NCI-H345 treated with DMSO at 0.1 percent for 48 hours (cell line): ENCODE measurements at regions not wholly inside any gene's neighbourhood (a gene's known extent, or its start where the extent isn't known, plus 50 kb on each side); places are given as distances from the start of the nearest gene placed in this dataset.
"Not testable (repeated sequence)": the region's sequence is repeated elsewhere in the genome, so short reads cannot be mapped to it uniquely, and the experiment has no call there.

Experiments used
- DNase-seq: peaks from one replicate; lab custom pipeline; 2025; ENCODE audit not compliant: unreplicated experiment; lab: John Stamatoyannopoulos, UW

DNA sequence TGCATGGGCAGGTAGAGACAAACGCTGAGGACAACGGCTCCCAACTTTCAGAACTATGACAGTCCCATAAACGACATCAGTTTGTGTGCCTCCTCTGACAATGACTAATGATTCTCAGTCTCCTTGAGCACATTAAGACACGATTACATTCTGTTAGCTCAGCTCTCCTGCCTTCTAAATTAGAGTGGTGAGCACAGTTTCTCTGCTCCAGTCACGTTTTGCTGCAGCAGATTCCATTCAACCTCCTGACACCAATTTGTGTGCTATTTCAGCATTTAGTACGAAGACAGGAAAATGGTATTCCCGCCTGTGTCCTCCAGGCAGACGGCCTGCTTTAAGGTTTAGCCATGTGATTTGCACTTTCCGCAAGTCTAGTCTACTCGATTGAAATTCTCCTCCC is 458.4 kb upstream of the CFAP20DC start:
- DNase-seq: no peak

DNA sequence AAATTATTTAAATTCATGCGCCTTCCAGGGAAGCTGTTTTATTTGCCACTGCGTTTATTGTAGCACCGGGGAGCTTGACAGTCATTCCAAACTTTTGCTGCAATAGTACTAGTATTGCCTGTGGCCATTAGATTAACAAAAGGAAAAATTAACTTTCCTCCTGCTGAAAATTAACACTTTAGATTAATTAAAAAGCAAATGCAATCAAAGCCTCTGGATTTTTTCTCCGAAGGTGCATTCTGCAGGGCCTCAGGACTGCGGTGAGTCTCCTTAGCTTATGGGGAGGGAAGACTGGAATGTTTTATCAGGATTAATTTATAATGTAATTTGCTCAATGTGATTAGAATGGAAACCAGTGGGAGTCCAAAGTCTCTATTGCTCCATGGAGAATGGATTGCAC is 456.4 kb upstream of the CFAP20DC start:
- no peak for DNase-seq

DNA sequence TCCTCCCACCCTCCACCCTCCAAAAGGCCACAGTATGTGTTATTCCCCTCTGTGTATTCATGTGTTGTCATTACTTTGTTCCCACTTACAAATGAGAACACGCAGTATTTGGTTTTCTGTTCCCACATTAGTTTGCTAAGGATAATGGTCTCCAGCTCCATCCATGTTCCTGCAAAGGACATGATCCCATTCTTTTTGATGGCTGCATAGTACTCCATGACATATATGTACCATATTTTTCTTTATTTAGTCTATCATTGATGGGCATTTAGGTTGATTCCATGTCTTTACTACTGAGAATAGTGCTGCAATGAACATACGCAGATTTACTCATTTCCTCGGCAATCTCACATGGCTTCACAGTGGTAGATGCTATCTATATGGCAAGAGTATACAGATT is 453.6 kb upstream of the CFAP20DC start:
- DNase-seq: no peak

DNA sequence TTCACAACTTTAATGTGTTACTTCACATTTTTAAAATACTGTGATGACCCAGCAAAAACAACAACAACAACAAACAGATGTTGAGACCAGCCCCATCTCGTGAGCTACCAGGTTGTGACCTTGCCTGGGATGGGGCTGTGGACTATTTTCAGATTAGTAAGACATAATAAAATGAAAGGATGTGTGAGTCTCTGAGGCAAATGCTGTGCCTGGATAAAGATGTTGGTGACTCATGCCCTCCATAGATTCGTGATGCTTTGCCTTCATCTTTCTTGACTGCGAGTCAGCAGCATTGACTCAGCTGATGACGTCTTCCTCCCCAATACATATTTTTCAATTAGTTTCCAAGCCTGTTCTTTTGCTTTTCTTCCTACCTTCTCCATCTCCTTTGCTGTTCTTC is 453.0 kb upstream of the CFAP20DC start:
- DNase-seq: no peak

DNA sequence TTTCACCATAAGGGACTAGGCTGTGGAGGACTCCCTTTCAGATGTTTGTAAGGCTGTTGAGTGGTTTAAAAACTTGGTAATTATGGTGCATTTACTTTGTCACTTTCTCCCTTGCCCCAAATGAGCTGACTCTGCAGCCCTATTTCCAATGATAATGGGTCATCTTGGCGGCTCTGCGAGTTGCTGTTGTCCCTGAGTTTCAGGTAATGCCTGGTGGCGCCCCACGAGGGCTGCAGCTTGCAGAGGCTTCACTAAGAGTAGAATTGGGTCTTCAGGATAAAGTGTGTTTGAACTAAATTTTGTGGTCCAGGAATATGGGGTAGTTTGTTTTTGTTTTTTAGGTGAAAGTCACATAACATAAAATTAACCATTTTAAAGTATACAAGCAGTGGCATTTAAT is 450.1 kb upstream of the CFAP20DC start:
- no peak for DNase-seq

DNA sequence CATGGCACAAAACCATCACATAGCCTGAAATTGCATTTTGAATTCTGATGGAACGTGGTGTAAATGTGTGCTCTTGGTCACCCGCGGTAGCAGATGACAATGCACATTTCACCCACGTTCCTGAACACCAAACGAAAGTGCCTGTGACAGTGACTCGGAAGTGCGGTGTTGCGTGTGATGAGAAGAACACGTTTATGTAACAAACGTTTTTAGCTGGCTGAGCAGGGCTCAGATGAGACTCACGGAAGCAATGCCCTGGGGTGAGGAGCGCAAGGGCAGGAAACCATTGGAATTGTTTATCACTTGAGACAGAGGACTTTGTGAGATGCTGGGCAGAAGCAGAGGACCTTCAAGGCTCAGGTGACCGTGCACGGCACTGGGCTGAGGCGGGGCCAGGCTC is 449.2 kb upstream of the CFAP20DC start:
- no peak for DNase-seq

DNA sequence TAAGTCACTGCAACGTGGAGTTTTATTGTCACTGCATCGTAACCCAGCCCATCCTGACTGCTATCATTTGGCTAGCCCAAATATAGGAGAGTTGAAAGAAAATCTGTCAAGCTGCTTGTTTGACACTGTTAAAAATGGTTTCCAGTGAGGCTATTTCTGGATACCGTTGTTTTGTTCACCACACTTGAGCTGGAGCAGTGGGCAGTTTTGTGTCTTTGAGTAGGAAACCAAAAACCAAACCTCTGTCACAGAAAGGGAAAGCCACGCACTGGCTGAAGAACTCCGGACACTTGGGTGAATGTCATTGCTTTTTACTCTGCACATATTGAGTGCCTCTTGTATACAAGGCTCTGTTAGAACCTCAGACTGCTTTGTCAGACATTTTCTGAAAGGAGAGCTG is 446.4 kb upstream of the CFAP20DC start:
- no peak for DNase-seq

DNA sequence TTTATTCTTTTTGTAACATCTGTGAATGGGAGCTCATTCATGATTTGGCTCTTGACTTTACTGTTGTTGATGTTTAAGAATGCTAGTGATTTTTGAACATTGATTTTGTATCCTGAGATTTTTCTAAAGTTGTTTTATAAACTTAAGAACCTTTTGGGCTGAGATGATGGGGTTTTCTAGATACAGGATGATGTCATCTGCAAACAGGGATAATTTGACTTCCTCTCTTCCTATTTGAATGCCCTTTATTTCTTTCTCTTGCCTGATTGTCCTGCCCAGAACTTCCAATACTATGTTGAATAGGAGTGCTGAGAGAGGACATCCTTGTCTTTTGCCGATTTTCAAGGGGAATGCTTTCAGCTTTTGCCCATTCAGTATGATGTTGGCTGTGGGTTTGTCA is 445.1 kb upstream of the CFAP20DC start:
- DNase-seq: not testable (repeated sequence)

DNA sequence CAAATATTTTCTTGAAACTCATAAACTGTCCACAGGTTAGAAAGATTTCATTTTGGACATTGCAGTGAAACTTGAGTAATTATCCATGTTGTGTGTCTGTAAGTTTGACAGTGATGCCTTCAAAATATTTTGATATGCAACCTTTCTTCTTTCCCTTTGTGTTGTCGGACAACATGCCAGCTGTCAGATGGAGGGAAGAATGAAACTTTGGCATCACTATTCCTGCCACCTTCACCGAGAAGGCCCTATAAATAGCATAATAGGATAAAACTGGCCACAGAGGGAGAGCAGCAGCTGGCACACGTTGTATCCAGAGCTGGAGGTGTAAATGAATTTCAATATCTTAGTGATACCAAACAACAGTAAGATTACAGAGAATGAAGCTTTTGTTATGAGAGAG is 436.7 kb upstream of the CFAP20DC start:
- no peak for DNase-seq

DNA sequence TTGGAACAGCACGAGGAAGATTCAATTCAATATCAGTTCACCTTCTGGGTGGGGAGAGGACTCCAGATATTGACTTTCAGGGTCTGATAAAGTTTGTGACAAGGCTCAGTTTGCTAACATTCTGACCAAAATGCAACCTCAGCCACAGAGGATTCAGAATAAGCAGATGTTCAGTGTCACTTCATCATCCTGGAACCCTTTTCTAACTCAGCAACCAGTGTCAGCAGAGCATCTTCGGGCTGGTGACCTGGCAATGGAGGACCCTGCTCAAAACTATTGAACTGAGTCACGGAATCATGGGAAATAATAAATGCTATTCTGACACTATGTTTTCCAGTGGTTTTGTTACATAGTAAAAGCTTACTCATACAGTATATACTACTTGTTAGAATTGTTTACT is 433.4 kb upstream of the CFAP20DC start:
- no peak for DNase-seq

DNA sequence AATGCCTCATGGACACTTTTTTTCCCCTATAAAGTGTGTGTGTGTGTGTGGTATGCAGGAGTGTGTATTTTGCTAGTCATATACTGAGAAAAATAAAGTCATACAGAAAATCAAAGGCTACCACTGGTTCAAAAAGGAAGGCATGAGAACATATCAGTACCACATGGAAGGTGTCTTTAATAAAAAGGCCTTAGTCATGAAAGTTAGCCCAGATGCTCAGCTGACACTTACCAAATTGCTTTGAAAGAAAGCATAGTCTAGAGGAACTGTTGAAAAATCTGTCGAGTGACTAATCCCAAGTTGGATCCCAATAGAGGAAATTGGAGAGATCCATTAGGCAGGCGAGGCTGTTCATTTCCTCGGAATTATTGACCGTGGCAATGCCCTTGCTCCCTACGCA is 432.9 kb upstream of the CFAP20DC start:
- no peak for DNase-seq

DNA sequence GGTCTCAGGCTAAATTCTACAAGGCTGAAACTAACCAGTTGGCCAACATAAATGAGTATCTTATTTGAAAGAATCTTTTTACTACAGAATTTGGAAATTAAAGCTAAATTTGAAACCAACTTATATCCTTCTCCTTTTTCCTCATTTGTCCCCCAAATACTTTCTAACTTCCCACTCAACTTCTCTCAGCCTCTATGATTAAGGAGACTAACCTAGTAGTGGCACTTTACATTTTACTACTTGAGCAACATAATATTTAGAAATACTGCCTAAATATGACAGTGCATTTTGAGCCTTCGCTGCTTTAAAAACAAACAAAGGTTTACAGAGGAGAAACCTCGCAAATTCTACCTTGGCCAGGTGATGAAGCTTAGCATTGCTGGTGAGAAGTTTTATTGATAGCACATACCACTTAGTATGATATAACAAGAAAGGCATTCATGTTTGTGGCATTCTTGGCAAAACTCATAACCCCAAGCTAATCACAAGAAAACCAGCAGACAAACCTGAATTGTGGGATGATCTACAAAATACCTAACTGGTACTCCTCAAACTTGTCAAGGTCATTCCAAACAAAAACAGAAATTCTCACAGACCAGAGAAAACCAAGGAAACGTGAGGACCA is 432.1 kb upstream of the CFAP20DC start:
- no peak for DNase-seq

DNA sequence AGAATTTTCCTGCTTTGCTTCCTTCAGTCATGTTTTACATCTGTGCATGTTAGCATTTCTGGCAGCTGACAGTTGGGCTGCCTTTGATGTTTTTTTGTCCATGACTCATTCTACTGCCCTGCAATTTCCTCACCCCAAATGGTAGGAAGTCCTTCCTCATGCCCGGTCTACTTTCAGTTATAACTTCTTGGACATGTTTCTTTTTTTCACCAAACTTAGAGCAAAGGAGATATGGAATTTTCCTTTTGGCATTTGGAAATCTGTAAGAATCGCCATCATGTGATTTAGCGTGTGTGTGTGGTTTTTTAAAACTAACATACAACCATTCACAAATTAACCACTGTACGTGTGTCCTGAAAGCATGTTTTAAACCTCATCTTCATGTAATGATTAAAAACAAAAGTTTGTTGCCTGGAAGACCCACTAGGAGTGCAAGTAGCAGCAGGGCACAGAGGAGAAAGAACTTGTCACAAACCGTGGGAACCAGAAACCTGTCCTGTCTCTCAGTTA is 430.7 kb upstream of the CFAP20DC start:
- DNase-seq: no peak

DNA sequence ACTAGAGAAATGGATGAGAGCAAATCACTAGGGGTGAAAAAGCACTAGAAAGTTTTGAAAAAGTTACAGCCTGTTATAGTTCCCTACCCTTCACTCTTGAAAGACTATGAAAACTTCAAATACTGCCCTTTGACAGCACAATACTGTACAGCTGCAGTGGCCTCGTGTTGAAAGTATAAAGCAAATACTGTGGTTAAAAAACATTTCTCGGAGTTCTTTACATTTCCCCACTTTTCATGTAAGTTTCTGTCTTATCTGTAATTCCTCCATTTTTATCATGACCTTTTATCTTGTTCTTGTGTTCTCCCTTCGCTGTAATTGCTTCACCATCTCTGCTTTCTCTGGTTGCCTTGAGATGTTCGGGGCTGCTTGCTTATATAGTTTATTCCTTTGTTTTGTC is 423.8 kb upstream of the CFAP20DC start:
- no peak for DNase-seq

DNA sequence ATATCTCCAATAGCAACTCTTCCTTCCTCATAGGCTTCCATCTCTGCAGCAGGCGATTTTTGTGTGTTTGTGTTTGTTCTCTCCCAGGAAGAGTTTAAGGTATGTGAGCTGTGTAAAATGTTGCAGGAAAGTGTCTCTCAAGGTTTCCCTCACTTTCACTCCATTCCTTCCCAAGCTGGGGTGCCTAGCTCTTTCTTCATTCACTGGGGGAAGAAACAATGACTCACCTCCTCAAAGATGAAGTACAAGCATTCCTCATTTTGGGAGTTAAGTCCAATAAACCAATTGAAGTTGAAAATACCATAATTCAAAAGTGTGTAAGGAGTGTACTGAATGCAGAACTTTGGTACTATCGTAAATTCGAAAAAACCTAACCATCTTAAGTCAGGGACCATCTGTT is 422.7 kb upstream of the CFAP20DC start:
- DNase-seq: no peak

DNA sequence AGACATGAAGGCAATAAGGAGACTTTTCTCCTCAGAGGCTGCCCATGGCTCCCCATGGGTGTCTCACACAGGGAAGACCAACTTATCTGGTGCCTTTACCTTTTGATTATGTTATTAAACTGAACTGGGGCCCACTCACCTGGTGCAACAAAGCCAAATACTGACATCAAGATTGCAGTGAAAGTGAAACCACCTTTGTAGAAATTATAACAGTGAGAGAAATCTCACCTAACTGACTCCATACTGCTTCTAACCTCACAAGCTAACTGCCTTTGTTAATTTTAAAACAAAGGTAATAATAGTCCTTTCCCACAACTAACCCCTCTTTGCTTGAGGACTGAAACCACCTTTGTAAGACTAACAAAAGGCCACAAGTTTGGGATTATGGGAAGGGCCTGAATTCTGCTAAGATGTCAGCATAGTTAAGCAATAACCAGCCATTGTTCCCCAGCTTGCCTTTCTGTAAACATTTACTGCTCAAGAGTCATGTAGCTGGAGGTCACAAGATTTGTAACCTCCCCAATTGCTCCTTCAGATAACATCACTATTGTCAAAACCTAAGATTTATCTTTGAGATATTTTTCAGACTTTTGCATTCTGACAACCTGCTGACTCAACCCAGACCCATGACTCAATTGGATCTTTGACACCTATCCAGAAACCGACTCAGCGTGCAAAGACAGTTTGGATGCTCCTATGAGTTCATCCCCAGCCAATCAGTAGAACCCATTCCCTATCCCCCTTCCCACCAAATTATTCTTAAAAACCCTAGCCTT is 420.3 kb upstream of the CFAP20DC start:
- DNase-seq: no peak

DNA sequence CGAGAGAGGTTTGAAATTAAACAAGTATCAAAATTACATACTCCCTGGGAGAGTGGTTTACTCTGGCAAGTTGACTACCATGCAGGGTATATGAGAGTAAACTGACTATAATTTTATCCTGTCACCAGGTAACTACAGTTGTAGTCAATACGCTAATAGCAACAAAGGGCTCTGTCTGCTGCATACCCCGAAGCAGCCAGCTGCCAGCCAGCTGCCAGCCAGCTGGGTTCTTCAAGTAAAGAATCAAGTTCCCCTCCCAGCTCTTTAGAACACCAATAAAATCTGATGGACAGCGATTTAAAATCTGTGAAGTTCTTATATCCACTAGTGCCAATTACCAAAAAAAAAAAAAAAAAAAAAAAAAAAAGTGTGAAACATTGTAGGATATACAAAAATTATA is 417.7 kb upstream of the CFAP20DC start:
- no peak for DNase-seq

DNA sequence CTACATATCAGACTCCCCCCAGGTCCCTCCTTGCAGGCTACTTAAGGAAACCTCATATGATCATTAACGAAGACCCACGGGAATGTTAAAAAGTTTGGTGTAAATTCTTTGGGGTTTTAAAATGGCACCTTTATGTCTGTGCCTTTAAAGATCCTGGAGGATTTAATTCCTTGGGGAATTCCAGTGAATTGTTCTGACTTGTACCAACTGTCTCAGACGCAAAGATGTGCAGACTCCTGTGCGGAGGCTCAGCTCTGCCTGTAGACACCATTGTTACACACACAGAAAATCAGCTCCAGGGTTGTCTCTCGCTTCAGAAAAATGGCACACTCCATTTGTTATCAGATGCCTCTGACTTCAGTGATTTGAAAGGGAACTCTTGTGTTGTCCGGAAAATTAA is 414.4 kb upstream of the CFAP20DC start:
- no peak for DNase-seq

DNA sequence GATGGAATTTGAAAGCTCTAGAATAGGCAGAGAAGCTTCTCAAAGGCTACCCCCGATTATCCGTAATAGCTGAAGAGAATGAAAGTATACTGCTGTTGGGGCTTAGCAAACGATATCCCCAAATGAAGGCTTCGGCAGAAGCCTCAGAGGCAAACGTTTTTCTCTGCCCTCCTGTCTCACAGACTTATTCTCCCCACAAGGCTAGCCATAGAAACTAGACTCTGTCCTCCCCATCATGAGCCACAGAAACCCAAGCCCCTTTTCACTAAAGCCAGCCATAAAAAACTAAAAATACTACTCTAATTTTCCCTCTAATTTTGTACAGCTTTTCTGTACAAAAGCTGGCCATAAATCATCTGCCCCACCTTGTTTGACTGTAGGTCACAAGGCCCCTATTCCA is 413.4 kb upstream of the CFAP20DC start:
- DNase-seq: no peak

DNA sequence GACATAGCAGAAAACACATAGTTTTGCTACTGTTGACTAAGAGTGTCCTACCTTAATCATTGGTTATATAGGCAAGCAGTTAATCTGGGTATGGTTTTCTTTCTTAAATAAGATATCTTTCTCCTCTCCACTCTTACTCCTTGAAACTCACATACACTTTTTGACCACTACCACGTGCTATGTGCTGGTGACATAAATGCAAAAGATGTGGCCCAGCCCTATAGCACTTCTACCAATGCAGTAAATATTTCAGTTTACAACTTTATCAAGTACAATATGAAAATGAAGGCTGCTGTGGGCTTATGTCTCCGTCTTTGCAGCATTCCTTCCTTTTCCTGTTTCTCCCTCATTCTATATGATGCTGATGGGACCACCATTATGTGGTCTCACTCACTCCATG is 410.2 kb upstream of the CFAP20DC start:
- no peak for DNase-seq

DNA sequence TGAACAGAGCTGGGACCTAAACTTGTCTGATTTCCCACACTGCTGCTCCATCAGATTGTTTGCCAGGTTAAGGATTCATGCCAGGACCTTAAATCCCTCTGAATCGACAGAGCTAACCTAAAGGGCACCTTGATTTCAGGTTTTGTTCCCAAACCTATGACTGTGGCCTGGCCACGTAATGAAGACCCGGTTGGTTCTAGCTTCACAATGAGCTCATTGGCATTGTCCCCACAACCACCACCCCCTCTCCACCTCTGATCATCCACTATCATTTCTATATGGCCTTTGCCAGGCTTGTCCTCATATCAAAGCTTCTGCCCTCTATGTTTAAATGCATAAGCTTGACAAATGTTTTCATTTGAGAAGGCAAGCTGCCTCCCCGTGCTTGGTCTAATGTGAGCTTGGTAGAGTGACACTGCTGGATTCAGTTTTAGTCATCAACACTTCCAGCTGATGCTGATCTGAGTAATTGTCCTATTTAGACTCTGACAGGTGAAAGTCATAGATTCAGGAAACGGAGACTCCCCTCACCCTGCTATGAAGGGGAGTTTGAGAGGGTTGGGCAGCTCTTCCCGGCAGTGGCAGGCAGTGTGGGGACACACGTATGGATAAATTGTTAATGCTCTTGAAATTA is 407.1 kb upstream of the CFAP20DC start:
- no peak for DNase-seq
